Fibroblast of upper back skin (primary cell): ENCODE measurements at regions not wholly inside any gene's neighbourhood (a gene's known extent, or its start where the extent isn't known, plus 50 kb on each side); places are given as distances from the start of the nearest gene placed in this dataset.

ENCODE experiments used
- DNase-seq: peaks from one replicate; pipeline ENCODE4 v3.0.0-alpha.2; 2013

DNA sequence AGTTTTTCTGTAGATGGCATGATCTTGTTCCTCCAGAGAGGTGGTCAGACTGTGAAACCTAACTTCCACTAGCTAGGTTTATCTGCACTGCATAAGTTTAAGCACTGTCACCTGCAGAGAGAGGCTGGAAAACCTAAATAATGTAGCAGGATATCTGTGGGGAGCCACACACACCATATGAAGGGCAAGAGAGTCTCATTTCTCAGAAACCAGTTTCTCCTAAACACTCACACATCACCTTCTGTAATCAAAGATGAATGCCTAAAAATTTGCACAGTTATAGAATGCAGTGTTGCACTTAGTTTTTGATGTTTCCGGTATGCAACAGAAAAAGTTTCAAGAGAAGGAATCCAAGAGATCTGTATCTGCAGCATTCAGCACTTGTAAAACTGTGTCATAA is 654.6 kb downstream of the ADGRL2 start:
- no peak for DNase-seq

DNA sequence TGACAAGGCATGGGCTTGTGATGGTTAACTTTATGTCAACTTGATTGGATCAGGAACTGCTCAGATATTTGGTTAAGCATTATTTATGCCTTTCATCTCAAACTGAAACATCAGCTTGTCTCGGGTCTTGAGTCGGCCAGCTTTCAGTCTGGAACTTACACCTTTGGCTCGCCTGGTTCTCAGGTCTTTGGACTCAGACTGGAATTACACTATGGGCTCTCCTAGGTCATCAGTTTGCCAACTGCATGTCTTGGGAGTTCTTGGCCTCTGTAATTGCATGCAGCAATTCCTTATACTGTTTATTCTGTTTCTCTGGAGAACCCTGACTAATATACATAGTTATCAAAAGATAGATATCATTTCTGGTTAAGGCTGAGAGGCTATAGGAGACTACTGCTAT is 653.7 kb downstream of the ADGRL2 start:
- no peak for DNase-seq

DNA sequence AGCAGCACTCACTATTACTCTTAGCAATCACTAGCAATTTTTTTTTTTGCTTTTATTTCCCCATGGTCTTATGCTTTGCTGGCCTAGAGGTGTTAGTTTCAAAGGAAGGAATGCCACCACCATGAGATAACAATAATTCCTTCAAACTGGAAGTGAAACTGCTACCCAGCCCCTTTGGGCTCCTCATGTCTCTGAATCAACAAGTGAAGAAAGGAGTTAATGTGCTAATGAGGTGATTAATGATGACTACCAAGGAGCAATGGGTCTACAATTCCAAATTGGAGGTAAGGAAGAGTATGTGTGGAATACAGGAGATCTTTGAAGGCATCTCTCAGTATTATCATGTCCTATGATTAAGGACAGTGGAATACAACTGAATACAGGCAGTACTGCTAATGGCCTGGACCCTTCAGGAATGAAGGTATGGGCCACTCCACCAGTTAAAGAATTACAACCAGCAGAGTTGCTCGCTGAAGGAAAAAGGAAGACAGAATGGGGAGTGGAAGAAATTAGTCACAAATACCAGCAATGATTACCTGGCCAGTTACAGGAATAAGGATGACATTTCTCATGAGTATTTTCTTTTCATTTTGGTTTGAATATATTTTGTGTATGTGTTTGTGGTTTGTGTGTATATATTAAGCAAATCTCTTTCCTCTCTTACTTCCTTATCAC is 652.9 kb downstream of the ADGRL2 start:
- DNase-seq: no peak

DNA sequence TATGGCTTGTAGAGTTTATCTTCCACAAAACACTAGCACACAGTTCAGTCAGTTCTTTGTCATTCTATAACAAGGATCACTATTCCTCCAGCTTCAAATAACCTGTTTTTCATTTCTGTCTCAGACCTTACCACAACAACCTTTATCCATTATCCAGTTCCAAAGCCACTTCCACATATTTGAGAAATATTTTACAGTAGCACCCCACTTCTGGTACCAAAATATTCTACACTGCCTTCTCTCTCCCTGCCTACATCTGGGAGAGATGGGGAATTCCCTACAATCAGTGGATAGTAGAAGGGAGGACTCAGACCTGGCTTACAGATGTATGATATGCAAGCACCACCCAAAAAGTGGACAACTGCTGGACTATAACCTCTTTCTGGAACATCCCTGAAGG is 651.4 kb downstream of the ADGRL2 start:
- no peak for DNase-seq

DNA sequence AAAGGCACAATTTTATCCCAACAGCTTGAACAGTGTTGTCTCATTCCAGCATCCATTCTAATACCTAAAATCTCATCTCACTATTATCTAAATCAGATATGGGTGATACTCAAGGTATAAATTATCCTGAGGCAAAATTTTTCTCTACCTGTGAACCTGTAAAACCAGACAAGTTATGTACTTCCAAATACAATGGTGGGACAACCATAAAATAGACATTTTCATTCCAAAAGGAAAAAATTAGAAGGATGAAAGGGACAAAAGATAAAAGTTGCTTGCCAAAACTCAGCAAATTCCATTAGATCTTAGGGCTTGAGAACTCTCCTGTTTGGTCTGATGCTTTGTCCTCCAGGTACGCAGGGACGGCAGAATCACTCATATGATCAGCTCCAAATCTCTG is 650.5 kb downstream of the ADGRL2 start:
- DNase-seq: no peak

DNA sequence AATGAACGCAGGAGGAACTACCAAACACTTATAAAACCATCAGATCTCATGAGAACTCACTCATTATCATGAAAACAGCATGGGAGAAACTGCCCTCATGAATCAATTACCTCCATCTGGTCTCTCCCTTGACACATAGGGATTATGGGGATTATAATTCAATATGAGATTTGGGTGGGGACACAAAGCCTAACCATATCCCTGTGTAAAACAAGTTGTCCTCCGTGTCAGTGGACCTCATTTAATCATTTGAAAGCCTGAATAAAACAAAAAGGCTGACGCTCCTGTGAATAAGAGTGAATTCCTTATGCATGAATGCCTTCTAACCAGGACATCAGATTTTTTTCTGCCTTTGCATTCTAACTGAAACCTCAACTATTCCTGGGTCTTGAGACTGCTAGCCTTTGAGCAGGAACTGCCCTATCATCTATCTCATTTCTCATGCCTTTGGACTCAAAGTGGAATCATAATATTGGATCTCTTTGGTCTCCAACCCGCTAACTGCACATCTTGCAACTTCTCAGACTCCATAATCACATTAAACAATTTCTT is 648.8 kb downstream of the ADGRL2 start:
- peak; percentile 60 for DNase-seq

DNA sequence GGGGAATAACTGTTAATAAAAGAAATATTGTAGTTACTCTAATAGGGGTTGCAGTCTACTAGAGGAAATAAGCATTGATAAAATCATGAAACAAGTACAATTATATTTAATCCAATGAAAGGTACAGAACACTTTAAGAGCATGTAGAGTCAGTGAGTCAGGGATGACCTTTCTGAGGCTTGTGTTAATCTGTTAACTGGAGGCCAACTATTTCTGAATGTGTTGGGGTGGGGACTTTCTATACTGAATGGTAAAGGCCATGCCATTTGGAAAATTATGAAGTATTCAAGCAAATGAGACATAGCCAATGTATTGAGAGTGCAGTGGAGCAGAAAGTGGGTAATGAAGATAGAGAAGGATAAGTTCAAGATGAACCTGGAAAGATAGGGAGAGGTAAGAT is 646.2 kb downstream of the ADGRL2 start:
- no peak for DNase-seq

DNA sequence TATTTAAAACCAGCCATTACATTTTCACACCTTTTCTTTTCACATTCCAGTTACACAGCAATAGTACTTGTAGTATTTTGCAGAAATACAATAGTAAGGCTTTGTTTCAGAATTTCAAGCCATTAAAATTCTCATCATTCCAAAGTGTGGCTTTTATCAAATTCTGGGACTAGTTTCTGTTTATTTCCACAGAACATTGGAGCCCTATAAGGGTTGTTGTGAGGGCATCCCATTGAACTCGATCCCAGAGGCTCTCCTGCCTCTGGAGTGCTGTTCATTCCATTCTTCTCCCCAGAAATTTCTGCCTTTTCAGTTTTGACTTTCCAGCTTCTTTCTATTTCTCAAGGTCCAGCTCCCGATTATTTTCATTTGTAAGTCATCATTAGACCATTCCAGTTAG is 645.5 kb downstream of the ADGRL2 start:
- peak; percentile 17 for DNase-seq

DNA sequence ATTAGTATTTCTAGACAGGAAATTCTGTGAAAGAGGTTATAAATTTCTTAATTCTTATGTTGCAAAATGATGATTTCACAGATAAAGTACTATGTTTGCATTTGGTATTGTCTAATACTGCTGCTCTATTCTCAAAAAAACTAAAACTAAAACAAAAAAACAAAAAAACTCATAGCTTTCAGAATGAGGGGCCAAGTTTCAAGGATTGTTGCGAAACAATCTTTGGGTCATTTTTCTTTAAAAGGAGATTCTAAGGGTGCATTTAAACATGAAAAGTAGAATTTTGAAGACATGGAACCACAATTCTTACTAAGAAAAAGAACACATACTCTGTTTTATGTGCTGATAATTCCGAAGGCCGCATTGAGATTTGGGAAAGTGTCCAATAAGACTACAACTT is 645.1 kb downstream of the ADGRL2 start:
- no peak for DNase-seq

DNA sequence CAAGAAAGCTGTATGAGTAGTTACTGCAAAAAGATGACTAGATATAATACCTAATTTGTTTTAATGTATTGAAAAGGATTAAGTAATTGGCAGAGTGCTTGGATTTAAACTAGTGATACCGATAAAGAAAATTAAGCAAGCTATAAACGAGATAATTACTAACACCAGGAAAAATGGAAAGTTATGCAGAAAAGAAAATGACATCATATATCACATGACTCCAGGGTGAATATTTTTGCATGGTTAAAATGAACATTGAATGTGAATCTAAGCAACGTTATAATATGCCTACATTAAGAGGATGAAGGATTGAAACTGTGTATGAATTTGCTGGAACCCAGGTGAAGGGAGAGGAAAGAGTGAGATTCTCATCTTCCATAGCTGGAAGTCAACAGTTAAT is 644.4 kb downstream of the ADGRL2 start:
- DNase-seq: no peak

DNA sequence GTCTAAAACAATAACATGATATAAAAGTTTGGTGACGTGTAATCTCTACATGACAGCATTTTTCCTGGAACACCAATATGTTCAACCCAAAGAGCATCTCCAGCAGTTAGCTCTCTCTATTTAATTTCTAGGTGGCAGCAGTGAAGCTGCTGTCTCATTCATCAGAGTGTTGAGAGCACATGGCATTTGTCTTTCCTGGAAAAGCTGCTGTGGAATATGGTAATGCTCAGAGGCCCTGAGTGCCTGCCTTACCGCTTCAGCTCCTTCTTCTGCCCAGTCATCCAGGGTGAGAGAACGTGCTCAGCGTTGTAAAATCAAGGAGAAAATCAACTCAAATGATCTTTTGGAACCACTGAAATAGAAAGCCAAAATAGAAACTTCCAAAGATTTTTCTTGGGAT is 640.7 kb downstream of the ADGRL2 start:
- no peak for DNase-seq

DNA sequence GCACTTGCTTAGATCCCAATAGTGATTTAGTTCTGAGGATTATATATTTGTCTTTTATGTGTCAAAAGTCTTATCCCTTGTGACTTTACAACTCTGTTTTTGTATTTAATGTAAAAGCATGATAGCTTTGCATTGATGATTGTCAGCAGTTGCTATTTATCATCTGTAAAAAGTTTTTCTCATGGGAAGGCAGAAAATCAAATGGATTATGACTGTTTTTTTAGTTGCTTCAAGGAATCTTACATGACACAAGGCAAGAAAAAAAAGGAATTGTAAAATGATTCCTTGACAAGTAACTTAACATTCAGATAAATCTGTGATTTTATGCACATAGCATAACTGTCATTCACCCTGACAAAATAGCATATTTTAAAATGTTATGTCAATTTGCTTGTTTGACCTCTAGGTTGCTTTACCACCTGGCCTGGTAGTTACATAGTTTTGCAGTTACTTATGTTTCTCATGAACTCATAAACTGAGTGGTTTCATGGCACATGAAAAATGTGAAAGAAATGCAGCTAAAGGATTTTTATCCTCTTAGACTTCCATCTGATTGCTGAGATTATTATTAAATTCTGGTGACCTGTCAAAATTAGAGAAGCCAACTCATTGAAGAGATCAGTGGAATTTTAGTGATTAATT is 622.6 kb downstream of the ADGRL2 start:
- peak; percentile 16 for DNase-seq

DNA sequence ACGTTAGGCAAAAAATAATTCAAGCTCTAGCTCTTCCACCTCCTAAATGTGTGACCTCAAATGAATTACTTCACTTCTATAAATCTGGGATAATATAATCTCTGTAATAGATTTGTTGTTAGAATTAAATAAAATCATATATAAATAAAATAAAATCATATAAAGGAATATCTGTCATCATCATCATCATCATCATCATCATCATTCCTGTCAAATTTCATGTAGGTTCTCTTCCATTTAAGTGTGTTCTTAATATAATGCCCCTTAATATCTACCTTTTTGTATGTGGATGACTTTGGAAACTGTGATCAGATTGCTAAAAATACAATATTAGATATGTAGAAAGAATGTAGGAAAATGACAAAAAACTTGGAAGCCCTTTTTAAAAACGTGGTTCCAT is 621.0 kb downstream of the ADGRL2 start:
- no peak for DNase-seq

DNA sequence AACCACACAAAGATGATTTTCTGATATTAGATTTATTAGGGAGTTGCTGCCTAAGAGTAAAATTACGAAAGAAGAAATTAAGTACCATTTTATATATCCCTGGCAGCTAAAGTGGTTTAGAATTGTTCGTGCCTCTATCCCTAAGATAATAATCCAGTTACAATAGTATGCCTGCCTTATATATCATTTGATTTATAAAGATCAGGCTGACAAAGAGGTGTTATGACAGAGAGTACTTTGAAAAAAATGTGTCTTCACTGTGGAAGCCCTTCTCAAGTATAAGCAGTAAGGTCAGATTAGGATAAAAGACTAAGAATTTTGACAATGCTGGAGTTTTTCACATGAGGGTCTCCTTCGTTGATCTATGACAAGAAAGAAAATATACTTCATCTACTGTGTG is 619.9 kb downstream of the ADGRL2 start:
- no peak for DNase-seq

DNA sequence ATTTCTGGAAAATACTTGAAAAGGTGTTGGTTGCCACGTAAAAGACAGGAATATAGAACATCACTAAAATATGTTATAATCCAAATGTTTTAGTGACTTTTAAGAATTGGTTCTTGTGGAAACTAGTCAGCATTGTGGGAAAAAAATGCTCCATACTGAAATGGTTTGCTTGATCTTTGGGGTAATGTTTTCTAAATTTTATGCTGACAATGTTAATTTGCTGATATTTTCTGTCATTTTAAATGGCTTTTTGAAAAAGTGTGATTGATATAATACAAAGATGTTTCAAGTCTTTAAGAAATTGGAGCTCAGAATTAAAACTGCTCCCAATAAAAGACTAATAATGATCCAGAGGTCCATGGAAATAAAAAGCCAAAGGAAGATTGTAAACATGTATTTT is 610.9 kb downstream of the ADGRL2 start:
- no peak for DNase-seq

DNA sequence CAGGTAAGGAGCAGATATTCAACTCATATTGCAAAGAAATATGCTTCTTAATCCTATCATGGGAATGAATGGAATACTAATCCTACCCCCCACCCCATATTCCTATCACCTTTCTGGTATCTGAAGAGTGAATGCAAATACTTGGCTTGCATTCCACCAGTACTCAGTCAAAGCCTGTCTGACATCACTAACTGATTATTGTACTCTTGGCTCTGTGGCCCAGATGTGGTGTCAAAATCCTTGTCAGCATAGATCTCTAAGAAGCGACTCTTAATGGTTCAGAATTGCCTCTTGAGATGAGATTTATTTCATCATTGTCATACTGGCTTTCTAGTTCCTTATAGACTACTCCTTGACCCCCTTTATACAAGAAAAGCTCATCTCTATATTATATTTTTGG is 604.6 kb downstream of the ADGRL2 start:
- no peak for DNase-seq

DNA sequence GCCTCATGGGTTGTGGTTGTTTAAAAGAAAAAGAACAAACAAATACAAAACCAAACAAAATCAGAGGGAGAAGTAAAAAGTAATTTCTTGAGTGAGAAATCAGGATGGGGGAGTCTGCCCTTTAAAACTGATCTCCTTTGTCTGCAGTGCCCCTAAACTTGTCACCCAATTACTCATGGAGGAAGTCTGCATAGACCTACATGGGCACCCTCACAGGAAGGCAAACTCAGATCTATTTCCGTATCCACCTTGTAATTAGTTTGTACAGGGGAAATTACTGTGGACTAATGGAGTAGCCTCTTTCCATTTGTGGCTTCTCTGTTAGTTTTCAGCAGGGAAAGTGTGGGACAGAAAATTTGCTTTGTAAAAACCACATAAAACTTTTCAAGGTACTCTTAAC is 600.4 kb downstream of the ADGRL2 start:
- no peak for DNase-seq

DNA sequence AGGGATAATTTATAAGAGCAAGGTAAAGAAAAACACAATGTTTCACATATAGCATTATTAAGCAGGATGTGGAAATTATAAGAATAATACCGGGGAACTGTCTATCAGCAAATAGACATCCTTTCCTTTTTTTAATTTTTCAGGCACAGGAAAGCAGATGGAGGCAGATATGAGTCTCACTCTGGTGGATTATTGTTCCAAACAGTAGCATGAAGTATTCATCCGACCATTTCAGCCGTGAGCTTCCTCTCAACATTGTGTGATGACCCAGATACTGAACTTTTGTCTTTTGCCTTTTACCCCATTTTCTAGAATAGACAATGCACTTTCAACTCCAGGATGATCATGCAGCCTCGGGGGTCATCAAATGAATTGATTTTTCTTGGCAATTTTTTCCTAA is 599.8 kb downstream of the ADGRL2 start:
- no peak for DNase-seq

DNA sequence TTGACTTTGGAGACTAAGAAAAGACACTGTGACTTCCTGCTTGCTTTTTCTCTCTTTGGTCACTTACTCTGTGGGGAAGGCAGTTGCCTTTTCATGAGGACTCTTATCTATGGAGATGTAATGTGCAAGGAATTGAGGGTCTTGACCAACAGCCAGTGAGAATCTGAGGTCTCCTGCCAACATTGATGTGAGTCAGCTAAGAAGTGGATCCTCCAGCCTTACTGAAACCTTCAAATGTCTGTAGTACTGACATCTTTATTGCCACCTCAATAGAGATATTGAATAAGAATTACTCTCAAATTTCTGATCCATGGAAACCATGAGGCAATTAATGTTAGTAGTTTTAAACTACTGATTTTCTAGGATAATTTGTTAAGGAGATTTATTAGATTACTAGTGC is 598.4 kb downstream of the ADGRL2 start:
- DNase-seq: peak; percentile 72

DNA sequence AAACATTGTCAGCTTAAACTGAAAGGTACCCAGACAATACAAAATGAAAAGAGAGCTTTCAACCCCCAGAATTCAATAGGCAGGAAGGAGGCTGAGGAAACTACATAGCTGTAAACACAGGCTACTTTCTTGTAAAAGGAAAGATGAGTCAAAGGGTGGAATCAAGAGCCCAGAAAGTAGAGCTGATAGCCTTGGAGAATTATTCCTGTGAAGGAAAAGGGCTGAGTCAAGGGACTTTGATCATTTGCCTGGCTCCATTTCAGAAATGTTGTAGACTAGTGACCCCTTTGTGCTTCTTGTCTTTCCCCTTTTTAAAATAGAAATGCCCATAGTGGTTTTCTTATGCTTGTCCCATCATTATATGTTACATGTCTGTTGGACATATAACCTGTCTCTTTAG is 597.6 kb downstream of the ADGRL2 start:
- peak; percentile 18 for DNase-seq

DNA sequence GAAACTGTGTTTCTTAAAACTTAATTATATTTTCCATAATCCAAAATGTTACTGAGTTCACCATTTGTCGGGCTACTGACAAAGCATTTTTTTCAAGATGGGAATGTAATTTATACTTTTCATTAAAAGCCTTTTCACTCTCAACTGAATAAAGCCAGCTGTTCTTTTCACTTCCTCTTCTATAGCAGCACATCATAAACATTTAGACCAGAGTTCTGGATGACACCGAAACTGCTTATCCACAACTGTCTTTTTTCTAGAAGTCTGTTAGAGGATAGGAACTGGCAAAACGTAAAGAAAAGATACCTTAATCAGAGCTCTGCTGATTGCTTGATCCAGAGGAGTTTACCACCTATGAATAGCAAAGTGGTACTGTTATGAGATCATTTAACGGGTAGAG is 594.7 kb downstream of the ADGRL2 start:
- DNase-seq: no peak

DNA sequence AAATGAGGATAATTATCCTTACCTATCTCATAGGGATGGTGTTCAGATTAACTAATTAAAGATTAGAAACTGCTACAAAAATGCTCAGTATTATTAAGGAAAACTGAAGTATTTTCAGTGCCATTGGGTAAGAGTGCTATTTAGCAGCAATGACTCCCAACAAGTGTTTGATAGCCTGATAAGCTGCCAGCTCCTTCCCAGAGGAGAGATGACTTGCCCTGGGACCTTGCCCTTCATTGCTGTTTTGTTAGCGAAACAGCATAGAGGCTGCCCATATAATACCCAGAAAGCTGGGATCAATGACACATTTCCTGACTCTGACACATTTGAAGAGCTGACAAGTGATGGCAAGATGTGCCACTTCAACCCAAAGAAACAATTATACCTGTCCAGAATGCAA is 592.2 kb downstream of the ADGRL2 start:
- no peak for DNase-seq

DNA sequence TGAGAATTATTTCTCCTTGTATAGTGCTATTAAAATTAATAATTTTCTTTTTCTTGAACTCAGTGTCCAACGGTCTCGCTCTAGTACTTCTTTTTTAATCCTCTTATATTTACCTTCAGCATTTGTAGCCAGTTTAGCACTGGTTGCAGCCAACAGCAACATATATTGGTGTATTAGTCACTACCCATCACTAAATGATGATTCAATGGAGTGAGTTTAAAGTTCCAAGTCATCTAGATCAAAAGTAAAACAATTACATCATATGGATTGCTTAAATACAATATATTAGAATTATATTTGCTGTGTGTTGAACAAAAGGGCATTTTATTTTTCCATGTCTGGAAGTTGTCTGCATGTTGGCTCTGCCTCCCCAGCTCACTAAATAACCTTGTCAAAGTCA is 591.8 kb downstream of the ADGRL2 start:
- DNase-seq: peak; percentile 77

DNA sequence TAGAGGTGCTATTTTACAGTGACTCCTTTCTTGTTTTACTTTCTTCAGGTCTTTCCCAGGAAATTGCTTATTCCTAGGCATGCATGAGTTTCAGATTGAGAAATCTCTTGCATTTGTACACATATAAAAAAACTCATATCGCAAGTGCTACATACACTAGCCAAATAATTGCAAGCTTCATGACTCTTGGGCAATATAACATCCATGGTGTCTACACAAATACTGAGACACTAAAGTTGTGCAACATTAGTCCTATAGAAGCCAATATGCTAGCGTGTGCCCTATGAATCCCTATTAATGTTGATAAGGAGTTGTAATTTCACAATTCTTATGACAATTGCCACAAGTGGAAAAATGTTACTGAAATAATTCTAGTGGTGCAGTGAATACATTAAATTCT is 591.0 kb downstream of the ADGRL2 start:
- no peak for DNase-seq

DNA sequence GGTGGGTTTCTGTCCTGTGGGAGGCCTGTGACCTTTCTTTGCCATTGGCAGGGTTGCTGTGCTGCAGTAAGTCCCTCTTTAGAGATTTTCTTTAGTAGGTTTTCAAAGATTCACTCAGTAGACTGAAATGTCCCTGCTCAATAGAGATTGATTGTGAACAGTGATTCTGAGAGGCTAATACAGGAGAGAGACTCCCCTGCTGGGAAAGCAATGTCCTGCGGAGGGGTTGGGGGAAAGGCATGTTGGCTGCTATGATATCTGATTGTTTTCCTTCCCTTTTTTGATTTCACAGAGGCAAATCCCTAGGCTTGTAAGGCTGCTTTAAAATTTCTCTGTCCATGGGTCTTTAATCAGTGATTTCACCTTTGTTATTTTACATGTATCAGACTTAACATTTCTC is 589.9 kb downstream of the ADGRL2 start:
- DNase-seq: no peak
